GM06990 (cell line): ENCODE measurements at regions not wholly inside any gene's neighbourhood (a gene's known extent, or its start where the extent isn't known, plus 50 kb on each side); places are given as distances from the start of the nearest gene placed in this dataset.

Experiments used
- DNase-seq: peaks from one replicate; pipeline ENCODE4 v3.0.0-alpha.2; 2011; ENCODE audit not compliant: insufficient read length; ENCODE audit errors: extremely low read depth
- H3K27me3 ChIP-seq: replicated peaks from 2 replicates; pipeline ENCODE4 v1.6.0; 2011; ENCODE audit warnings: low read length; ENCODE audit not compliant: control insufficient read depth, insufficient read depth
- H3K36me3 ChIP-seq: 2 replicates; pipeline ENCODE4 v1.5.1; 2011; ENCODE audit warnings: low read length; ENCODE audit not compliant: control insufficient read depth, insufficient read depth
- H3K4me3 ChIP-seq: replicated peaks from 2 replicates; pipeline ENCODE4 v1.5.1; 2011; ENCODE audit warnings: low read depth, mild to moderate bottlenecking, control low read depth, low read length
- CTCF ChIP-seq: IDR thresholded peaks from 2 replicates; pipeline ENCODE4 v1.5.1; 2011; ENCODE audit warnings: low read length, control low read depth, mild to moderate bottlenecking, inconsistent platforms; ENCODE audit not compliant: insufficient read depth, poor library complexity, severe bottlenecking

GRCh38 chr9:78592811-78593210, 295.9 kb downstream of the PSAT1 start:
- Histone ChIP-seq H3K36me3 (no peaks in the 10 kb centered on the region), H3K27me3 (no peaks in the 10 kb centered on the region), H3K4me3 (no peak overlapping the region)
- DNase-seq, result no peak
- TF ChIP-seq CTCF, result no peak

- no peaks in the 10 kb centered on the region for H3K36me3 ChIP-seq
- no peak overlapping the region for H3K4me3 ChIP-seq
- DNase-seq, result no peak
- TF ChIP-seq CTCF, result no peak
- no peaks in the 10 kb centered on the region for H3K27me3 ChIP-seq
These were observed 298.4 kb downstream of the PSAT1 start for GRCh38 chr9:78595200-78595945.

GRCh38 chr9:78596346-78596745, 299.4 kb downstream of the PSAT1 start:
- Histone ChIP-seq H3K4me3 (no peak overlapping the region), H3K36me3 (no peaks in the 10 kb centered on the region), H3K27me3 (no peaks in the 10 kb centered on the region)
- no peak for DNase-seq
- TF ChIP-seq CTCF, result no peak

- Histone ChIP-seq H3K27me3 (no peaks in the 10 kb centered on the region), H3K4me3 (no peak overlapping the region), H3K36me3 (no peaks in the 10 kb centered on the region)
- no peak for TF ChIP-seq CTCF
- DNase-seq, result no peak
These were observed 301.2 kb downstream of the PSAT1 start for GRCh38 chr9:78598120-78598519.

- Histone ChIP-seq H3K4me3 (no peak overlapping the region), H3K27me3 (no peaks in the 10 kb centered on the region), H3K36me3 (no peaks in the 10 kb centered on the region)
- no peak for DNase-seq
- no peak for TF ChIP-seq CTCF
These were observed 303.0 kb downstream of the PSAT1 start for GRCh38 chr9:78599926-78600325.
